Activated CD8-positive, alpha-beta T cell treated with anti-CD3 and anti-CD28 coated beads for 36 hours (primary cell): ENCODE measurements at regions not wholly inside any gene's neighbourhood (a gene's known extent, or its start where the extent isn't known, plus 50 kb on each side); places are given as distances from the start of the nearest gene placed in this dataset.

ENCODE experiments used
- ATAC-seq: fragments of 200-7000 bp; cut with Tn5 transposase; one replicate; pipeline ENCODE4 v1.10.0; 2021; ENCODE audit warnings: mild to moderate bottlenecking, moderate library complexity
- CTCF ChIA-PET: fragments of 350-600 bp; sonication (Branson Sonifier 250); formaldehyde crosslinking; loops from one replicate; lab custom pipeline; 2021; ENCODE audit warnings: antibody characterized with exemption; lab: Charles Lee
- POLR2A ChIA-PET: fragments of 350-600 bp; sonication (Branson Sonifier 250); formaldehyde crosslinking; loops from one replicate; lab custom pipeline; 2021; ENCODE audit warnings: antibody characterized with exemption; lab: Charles Lee
- DNase-seq: peaks from one replicate; pipeline ENCODE4 v3.0.0-alpha.2; 2020
- H3K27ac Mint-ChIP-seq: one replicate; pipeline ENCODE4 v1.8.0; 2021; ENCODE audit warnings: mild to moderate bottlenecking, mixed read lengths
- H3K27me3 Mint-ChIP-seq: one replicate; pipeline ENCODE4 v1.8.0; 2021; ENCODE audit warnings: mixed read lengths
- H3K36me3 Mint-ChIP-seq: one replicate; pipeline ENCODE4 v1.8.0; 2021; ENCODE audit warnings: low read depth, mixed read lengths
- H3K4me1 Mint-ChIP-seq: one replicate; pipeline ENCODE4 v1.8.0; 2021; ENCODE audit warnings: low read depth, mixed read lengths
- H3K4me3 Mint-ChIP-seq: one replicate; pipeline ENCODE4 v1.8.0; 2021; ENCODE audit warnings: mild to moderate bottlenecking, moderate library complexity, mixed read lengths
- H3K9me3 Mint-ChIP-seq: one replicate; pipeline ENCODE4 v1.8.0; 2021; ENCODE audit warnings: mixed read lengths
- CTCF ChIP-seq: fragments of 200-600 bp; IDR thresholded peaks from one replicate; pipeline ENCODE4 v1.8.0; 2022; ENCODE audit warnings: antibody characterized with exemption, mild to moderate bottlenecking
- intact Hi-C: fragments of 100-400 bp; cut with micrococcal nuclease; formaldehyde crosslinking; loops from one replicate; pipeline ENCODE4 v1.10.0; 2022

DNA sequence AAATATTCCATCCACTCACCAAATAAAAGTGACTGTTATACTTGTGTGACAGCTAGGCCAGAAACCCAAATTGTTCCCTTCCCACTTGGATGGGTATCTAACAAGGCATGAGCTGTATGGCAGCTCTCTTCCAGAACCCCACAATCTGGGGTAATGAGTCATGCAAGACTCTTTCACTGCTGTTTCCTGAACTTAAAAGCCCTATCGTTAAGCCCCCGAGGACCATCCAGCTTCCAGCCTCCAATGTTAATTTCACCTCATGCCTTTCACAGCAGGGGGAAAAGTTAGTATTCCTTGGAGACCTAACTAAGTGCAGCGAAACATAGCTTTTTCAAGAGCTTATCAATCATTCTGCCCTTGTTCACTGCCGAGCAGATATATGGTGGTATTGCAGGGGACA lies 368.6 kb upstream of the HSFY2 start:
- H3K4me3 Mint-ChIP-seq = no peak overlapping the region
- ATAC-seq = no peak
- CTCF ChIA-PET = no interaction called here
- TF ChIP-seq CTCF = no peak
- no peaks in the 10 kb centered on the region for H3K36me3 Mint-ChIP-seq
- POLR2A ChIA-PET = no interaction called here
- no peaks in the 10 kb centered on the region for H3K27me3 Mint-ChIP-seq
- no peak for DNase-seq
- H3K9me3 Mint-ChIP-seq = no peaks in the 10 kb centered on the region
- H3K4me1 Mint-ChIP-seq = peaks cover 25% of the 10 kb centered on the region
- intact Hi-C loops = no loop called here
- no peak overlapping the region for H3K27ac Mint-ChIP-seq

DNA sequence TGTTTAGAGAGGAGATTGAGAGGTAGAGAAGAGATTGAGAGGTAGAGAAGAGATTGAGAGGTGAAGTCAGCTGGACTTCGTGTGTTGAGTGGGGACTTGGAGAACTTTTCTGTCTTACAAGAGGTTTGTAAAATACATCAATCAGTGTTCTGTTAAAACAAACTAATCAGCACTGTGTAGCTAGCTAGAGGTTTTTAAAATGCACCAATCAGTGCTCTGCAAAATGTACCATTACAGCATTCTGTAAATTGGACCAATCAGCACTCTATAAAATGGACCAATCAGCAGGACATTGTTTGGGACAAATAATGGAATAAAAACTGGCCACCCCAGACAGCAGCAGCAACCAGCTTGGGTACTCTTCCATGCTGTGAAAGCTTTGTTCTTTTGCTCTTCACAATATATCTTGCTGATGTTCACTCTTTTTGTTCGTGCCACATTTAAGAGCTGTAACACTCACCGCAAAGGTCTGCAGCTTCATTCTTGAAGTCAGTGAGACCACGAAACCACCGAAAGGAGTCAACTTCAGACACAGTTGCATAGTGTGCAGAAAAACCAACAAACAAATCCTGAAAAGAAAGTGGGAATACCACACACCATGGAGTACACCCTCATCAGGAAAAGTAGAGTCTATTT lies 366.9 kb upstream of the HSFY2 start:
- POLR2A ChIA-PET = no interaction called here
- CTCF ChIA-PET = no interaction called here
- intact Hi-C loops = no loop called here

DNA sequence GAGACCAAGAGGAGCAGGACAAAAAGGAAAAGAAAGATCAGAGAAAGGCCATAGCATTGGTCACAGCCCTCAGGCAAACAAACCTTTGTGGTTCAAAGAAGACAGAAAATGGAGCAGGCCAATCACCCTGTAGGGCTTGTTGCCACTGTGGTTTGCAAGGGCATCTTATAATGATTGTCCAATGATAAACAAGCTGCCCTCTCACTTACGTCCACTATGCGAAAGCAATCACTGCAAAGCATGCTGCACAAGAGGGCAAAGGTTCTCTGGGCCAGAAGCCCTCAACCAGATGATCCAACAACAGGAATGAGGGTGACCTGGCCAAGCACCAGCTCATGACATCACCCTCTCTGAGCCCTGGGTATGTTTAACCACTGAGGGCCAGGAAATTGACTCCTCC lies 360.9 kb upstream of the HSFY2 start:
- Mint-ChIP-seq H3K27ac (no peak overlapping the region), H3K4me3 (no peak overlapping the region), H3K27me3 (peaks cover 6% of the 10 kb centered on the region), H3K9me3 (no peaks in the 10 kb centered on the region), H3K36me3 (no peaks in the 10 kb centered on the region), H3K4me1 (peaks cover 14% of the 10 kb centered on the region)
- ChIA-PET POLR2A (no interaction called here), CTCF (no interaction called here)
- TF ChIP-seq CTCF = no peak
- no peak for ATAC-seq
- DNase-seq = no peak
- intact Hi-C loops = no loop called here

More for the DNA sequence above, 366.9 kb upstream of the HSFY2 start:
- no peak overlapping the region for H3K4me3 Mint-ChIP-seq
- TF ChIP-seq CTCF = no peak
- H3K27me3 Mint-ChIP-seq = peaks cover 2% of the 10 kb centered on the region
- DNase-seq (peak; percentile 19), ATAC-seq (no peak)
- H3K9me3 Mint-ChIP-seq = no peaks in the 10 kb centered on the region
- H3K4me1 Mint-ChIP-seq = peaks cover 25% of the 10 kb centered on the region
- no peaks in the 10 kb centered on the region for H3K36me3 Mint-ChIP-seq
- H3K27ac Mint-ChIP-seq = no peak overlapping the region

DNA sequence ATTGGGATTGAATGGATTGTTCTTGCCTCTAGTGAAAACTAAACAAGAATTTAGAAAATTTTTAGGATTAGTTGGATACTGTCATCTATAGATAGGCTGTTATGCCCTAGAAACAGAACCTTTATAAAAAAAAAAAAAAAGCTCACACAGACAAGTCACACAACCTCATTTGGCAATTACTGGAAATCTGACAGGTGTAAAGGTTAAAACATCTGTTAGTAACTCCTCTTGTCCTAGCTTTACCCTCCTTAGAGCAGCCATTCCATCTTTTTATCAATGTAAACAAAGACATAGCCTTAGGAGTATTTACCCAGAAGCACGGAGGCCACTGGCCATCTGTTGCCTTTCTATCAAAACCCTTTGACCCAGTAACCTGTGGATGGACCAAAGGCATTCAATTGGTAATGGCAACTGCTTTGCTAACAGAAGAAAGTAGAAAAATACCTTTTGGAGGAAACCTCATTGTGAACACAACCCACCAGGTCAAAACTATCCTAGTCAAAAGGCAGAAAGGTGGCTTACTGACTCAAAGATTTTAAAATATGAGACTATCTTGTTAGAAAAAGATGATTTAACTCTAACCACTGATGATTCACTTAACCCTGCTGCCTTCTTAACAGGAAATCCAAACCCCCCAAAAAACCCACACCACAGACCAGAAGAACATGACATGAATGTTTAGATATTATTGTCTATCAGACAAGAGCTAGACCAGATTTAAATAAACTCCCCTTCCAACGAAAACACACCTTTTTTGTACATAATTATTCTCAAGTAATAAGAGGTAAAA lies 357.2 kb upstream of the HSFY2 start:
- H3K27ac Mint-ChIP-seq = peak overlapping the region; percentile 42
- intact Hi-C loops = no loop called here
- no peak for TF ChIP-seq CTCF
- peak; percentile 78 for DNase-seq
- POLR2A ChIA-PET = no interaction called here
- no peak overlapping the region for H3K4me3 Mint-ChIP-seq
- peaks cover 11% of the 10 kb centered on the region for H3K27me3 Mint-ChIP-seq
- H3K9me3 Mint-ChIP-seq = no peaks in the 10 kb centered on the region
- no peaks in the 10 kb centered on the region for H3K36me3 Mint-ChIP-seq
- CTCF ChIA-PET = no interaction called here
- peak; percentile 84 for ATAC-seq
- peaks cover 18% of the 10 kb centered on the region for H3K4me1 Mint-ChIP-seq

DNA sequence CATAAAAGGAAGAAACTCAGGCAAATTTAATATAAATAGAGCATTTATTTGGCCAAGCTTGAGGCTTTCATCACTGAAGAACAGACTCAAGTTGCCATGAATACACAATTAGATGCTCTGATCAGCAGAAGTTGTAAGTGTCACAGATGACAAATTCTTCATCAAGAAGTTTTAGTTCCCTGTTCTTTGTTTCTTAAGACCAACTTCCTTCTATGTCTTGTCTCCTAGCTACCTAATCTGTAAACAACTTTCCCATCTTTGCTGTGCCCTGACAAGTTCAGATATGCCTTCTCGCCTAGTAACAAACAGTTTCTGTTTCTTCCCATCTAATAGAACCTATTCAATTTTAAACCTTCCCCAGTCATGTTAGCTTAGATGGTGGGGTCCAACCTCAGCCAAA lies 353.4 kb upstream of the HSFY2 start:
- DNase-seq (no peak), ATAC-seq (no peak)
- no peak overlapping the region for H3K27ac Mint-ChIP-seq
- no peaks in the 10 kb centered on the region for H3K9me3 Mint-ChIP-seq
- ChIA-PET CTCF (no interaction called here), POLR2A (no interaction called here)
- H3K4me3 Mint-ChIP-seq = no peak overlapping the region
- peaks cover 7% of the 10 kb centered on the region for H3K27me3 Mint-ChIP-seq
- no peak for TF ChIP-seq CTCF
- H3K4me1 Mint-ChIP-seq = peaks cover 22% of the 10 kb centered on the region
- H3K36me3 Mint-ChIP-seq = no peaks in the 10 kb centered on the region
- intact Hi-C loops = no loop called here
